Stimulated activated CD4-positive, alpha-beta T cell treated with anti-CD3 and anti-CD28 coated beads, Interleukin-15, amount 100 ng/mL, for 48 hours (primary cell): ENCODE measurements at regions not wholly inside any gene's neighbourhood (a gene's known extent, or its start where the extent isn't known, plus 50 kb on each side); places are given as distances from the start of the nearest gene placed in this dataset.
"Not testable (repeated sequence)": the region's sequence is repeated elsewhere in the genome, so short reads cannot be mapped to it uniquely, and the experiment has no call there.

Source experiments
- DNase-seq, 2 donors: peaks; one replicate each; pipeline ENCODE4 v3.0.0-alpha.2; 2020; ENCODE audit warnings: low read depth in 2 of 2

GRCh38 chr2:198630384-198630783, 826.0 kb downstream of the PLCL1 start:
- DNase-seq = no peak

GRCh38 chr2:198628596-198628995, 824.2 kb downstream of the PLCL1 start:
- DNase-seq = no peak

- no peak for DNase-seq
These were observed 818.8 kb downstream of the PLCL1 start for GRCh38 chr2:198622986-198623730.

GRCh38 chr2:198615972-198616371, 811.6 kb downstream of the PLCL1 start:
- DNase-seq = no peak

- no peak for DNase-seq
These were observed 806.8 kb downstream of the PLCL1 start for GRCh38 chr2:198611201-198611600.

GRCh38 chr2:198604599-198604998, 800.2 kb downstream of the PLCL1 start:
- no peak for DNase-seq

GRCh38 chr2:198602986-198603385, 798.6 kb downstream of the PLCL1 start:
- not testable (repeated sequence) for DNase-seq

- DNase-seq = no peak
These were observed 793.3 kb downstream of the PLCL1 start for GRCh38 chr2:198597648-198598047.

GRCh38 chr2:198596985-198597384, 792.6 kb downstream of the PLCL1 start:
- DNase-seq = no peak

GRCh38 chr2:198595721-198596120, 791.3 kb downstream of the PLCL1 start:
- no peak for DNase-seq

GRCh38 chr2:198591586-198591985, 787.2 kb downstream of the PLCL1 start:
- DNase-seq = no peak

GRCh38 chr2:198587741-198588140, 783.3 kb downstream of the PLCL1 start:
- DNase-seq = no peak

GRCh38 chr2:198587240-198587639, 782.8 kb downstream of the PLCL1 start:
- no peak for DNase-seq

GRCh38 chr2:198571393-198571792, 767.0 kb downstream of the PLCL1 start:
- DNase-seq = no peak

GRCh38 chr2:198558176-198558575, 753.8 kb downstream of the PLCL1 start:
- no peak for DNase-seq

- DNase-seq = no peak
These were observed 741.7 kb downstream of the PLCL1 start for GRCh38 chr2:198546122-198546521.

- no peak for DNase-seq
These were observed 741.0 kb downstream of the PLCL1 start for GRCh38 chr2:198545411-198545810.

GRCh38 chr2:198544461-198544860, 740.1 kb downstream of the PLCL1 start:
- DNase-seq = no peak

GRCh38 chr2:198534756-198535155, 730.4 kb downstream of the PLCL1 start:
- DNase-seq = no peak

- DNase-seq = no peak
These were observed 721.0 kb downstream of the PLCL1 start for GRCh38 chr2:198525211-198525969.

- DNase-seq = no peak
These were observed 719.3 kb downstream of the PLCL1 start for GRCh38 chr2:198523710-198524109.

GRCh38 chr2:198518935-198519334, 714.5 kb downstream of the PLCL1 start:
- no peak for DNase-seq

- no peak for DNase-seq
These were observed 713.6 kb downstream of the PLCL1 start for GRCh38 chr2:198517976-198518375.
